Astrocyte (in vitro differentiated cells and primary cell): ENCODE measurements at regions not wholly inside any gene's neighbourhood (a gene's known extent, or its start where the extent isn't known, plus 50 kb on each side); places are given as distances from the start of the nearest gene placed in this dataset.

Experiments used
- EZH2 ChIP-seq: IDR thresholded peaks from 2 replicates; pipeline ENCODE4 v1.6.1; 2012; ENCODE audit warnings: mild to moderate bottlenecking, low read length, inconsistent platforms; ENCODE audit not compliant: insufficient read depth
- TF ChIP-seq, protein P1 (sequence below): IDR thresholded peaks from 2 replicates; pipeline ENCODE4 v1.5.1; 2011; ENCODE audit warnings: low read depth, mild to moderate bottlenecking, inconsistent platforms, low read length, moderate library complexity; ENCODE audit not compliant: insufficient read depth

DNA sequence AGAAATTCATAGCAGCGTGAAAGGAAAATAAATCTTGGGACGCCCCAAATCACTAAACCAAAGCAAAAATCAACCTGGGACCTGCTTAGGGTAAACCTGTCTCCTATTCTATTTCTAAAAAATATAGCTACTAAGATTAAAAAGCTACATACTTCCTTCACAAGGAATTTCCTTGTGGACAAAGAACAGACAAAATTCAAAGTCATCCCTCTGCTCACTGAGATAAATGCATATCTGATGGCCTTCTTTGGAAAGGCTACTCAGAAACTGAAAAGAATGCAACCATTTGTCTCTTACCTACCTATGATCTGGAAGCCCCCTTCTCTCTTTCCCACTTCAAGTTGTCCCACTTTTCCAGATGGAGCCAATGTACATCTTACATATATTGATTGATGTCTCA lies 93.0 kb upstream of the CNOT2 start:
- TF ChIP-seq, protein P1, sequence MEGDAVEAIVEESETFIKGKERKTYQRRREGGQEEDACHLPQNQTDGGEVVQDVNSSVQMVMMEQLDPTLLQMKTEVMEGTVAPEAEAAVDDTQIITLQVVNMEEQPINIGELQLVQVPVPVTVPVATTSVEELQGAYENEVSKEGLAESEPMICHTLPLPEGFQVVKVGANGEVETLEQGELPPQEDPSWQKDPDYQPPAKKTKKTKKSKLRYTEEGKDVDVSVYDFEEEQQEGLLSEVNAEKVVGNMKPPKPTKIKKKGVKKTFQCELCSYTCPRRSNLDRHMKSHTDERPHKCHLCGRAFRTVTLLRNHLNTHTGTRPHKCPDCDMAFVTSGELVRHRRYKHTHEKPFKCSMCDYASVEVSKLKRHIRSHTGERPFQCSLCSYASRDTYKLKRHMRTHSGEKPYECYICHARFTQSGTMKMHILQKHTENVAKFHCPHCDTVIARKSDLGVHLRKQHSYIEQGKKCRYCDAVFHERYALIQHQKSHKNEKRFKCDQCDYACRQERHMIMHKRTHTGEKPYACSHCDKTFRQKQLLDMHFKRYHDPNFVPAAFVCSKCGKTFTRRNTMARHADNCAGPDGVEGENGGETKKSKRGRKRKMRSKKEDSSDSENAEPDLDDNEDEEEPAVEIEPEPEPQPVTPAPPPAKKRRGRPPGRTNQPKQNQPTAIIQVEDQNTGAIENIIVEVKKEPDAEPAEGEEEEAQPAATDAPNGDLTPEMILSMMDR: no peak
- no peak for TF ChIP-seq EZH2
